IPS-18a (cell line): ENCODE measurements at regions not wholly inside any gene's neighbourhood (a gene's known extent, or its start where the extent isn't known, plus 50 kb on each side); places are given as distances from the start of the nearest gene placed in this dataset.
"Not testable (repeated sequence)": the region's sequence is repeated elsewhere in the genome, so short reads cannot be mapped to it uniquely, and the experiment has no call there.

ENCODE experiments used
- H3K27ac ChIP-seq: one replicate; pipeline ENCODE4 v1.5.1; 2013; ENCODE audit warnings: low read length
- H3K27me3 ChIP-seq: one replicate; pipeline ENCODE4 v1.6.1; 2013; ENCODE audit warnings: mild to moderate bottlenecking, low read length; ENCODE audit not compliant: control insufficient read depth, insufficient read depth
- H3K36me3 ChIP-seq: one replicate; pipeline ENCODE4 v1.6.1; 2013; ENCODE audit warnings: low read depth, low read length; ENCODE audit not compliant: control insufficient read depth
- H3K4me1 ChIP-seq: one replicate; pipeline ENCODE4 v1.6.1; 2013; ENCODE audit warnings: low read depth, low read length; ENCODE audit not compliant: control insufficient read depth
- H3K4me3 ChIP-seq: one replicate; pipeline ENCODE4 v1.5.1; 2013; ENCODE audit warnings: low read length
- H3K9ac ChIP-seq: one replicate; pipeline ENCODE4 v1.6.1; 2013; ENCODE audit warnings: mild to moderate bottlenecking, low read length, moderate library complexity
- H3K9me3 ChIP-seq: one replicate; pipeline ENCODE4 v1.6.1; 2013; ENCODE audit warnings: low read depth, low read length; ENCODE audit not compliant: control insufficient read depth

DNA sequence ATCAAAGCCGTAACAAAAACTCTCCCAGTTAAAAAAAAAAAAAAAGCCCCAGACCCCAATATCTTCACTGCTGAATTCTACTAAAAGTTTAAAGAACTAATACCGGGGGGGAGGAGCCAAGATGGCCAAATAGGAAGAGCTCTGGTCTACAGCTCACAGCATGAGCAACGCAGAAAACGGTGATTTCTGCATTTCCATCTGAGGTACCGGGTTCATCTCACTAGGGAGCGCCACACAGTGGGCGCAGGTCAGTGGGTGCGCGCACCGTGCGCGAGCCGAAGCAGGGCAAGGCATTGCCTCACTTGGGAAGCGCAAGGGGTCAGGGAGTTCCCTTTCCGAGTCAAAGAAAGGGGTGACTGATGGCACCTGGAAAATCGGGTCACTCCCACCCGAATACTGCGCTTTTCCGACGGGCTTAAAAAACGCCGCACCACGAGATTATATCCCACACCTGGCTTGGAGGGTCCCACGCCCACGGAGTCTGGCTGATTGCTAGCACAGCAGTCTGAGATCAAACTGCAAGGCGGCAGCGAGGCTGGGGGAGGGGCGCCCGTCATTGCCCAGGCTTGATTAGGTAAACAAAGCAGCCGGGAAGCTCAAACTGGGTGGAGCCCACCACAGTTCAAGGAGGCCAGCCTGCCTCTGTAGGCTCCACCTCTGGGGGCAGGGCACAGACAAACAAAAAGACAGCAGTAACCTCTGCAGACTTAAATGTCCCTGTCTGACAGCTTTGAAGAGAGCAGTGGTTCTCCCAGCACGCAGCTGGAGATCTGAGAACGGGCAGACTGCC is 192.8 kb downstream of the AKAIN1 start:
- H3K27ac ChIP-seq, H3K27me3 ChIP-seq, H3K36me3 ChIP-seq, H3K4me1 ChIP-seq, H3K9me3 ChIP-seq: not testable (repeated sequence)
- Histone ChIP-seq H3K4me3 (peak overlapping the region; percentile 64), H3K9ac (peak overlapping the region; percentile 38)

DNA sequence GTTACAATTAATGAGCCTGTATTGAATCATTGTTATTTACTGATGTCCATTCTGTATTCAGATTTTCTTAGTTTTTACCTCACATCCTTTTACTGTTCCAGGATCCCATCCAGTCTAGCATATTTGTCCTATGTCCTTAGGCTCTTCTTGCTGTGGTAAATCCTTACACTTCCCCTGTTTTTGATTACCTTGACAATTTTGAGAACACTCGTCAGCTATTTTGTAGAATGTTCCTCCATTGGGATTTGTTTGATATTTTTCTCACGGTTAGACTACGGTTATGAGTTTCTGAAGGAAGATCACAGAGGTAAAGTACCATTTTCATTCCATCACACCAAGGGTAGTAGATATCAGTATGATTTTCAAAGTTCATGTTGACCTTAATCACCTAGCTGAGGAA is 202.3 kb downstream of the AKAIN1 start:
- no peaks in the 10 kb centered on the region for H3K9me3 ChIP-seq

GRCh38 chr18:4987452-4988405 is 209.3 kb downstream of the AKAIN1 start:
- H3K4me3 ChIP-seq, result no peak overlapping the region
- peaks cover 13% of the 10 kb centered on the region for H3K4me1 ChIP-seq
- H3K27ac ChIP-seq, result no peak overlapping the region
- no peaks in the 10 kb centered on the region for H3K36me3 ChIP-seq
- H3K27me3 ChIP-seq, result peaks cover 29% of the 10 kb centered on the region
- H3K9me3 ChIP-seq, result no peaks in the 10 kb centered on the region
- H3K9ac ChIP-seq, result no peak overlapping the region

More for the DNA sequence above, 202.3 kb downstream of the AKAIN1 start:
- H3K4me1 ChIP-seq, result no peaks in the 10 kb centered on the region
- H3K27me3 ChIP-seq, result peaks cover under 1% of the 10 kb centered on the region
- no peak overlapping the region for H3K4me3 ChIP-seq
- H3K27ac ChIP-seq, result no peak overlapping the region
- H3K9ac ChIP-seq, result no peak overlapping the region
- no peaks in the 10 kb centered on the region for H3K36me3 ChIP-seq

DNA sequence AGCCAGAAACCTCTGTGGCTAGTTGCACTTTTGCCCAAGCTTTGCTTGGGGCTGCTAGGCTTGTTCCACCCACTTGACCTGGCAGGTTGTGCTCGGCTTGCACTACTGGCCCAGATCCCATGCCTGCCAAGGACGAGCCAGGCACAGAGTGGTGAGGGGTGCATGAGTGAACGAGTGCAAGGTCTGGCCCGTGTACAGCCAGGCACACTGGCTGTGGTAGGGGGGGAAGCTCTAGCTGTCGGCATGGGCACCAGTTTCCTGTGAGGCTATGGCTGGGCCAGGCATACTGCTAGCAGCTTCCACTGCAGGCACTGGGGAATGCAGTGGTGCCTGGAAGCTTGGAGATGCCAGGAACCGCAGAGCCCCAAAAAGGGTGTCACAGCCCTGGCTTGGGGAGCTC is 210.4 kb downstream of the AKAIN1 start:
- Histone ChIP-seq H3K36me3 (no peaks in the 10 kb centered on the region), H3K27me3 (peaks cover 29% of the 10 kb centered on the region), H3K4me1 (peaks cover 13% of the 10 kb centered on the region), H3K9me3 (no peaks in the 10 kb centered on the region), H3K4me3 (no peak overlapping the region), H3K27ac (no peak overlapping the region), H3K9ac (no peak overlapping the region)

DNA sequence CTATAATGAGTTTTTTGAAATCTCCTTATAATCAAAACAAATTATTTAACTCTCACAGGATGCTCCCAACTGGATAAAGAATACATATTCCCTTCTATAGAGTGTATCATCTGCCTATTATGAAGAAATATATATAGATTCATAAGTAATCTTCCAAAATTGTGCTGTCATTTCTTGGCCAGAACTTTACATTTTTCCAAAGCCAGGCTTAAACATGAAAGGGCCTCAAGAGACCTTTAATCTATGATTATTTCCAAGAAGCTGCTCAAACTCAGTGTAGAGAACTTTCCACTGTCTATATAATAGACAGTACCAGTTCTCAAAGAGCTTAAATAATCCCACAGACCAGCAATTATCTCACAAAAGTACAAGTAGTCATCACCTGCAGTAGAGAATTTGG is 211.0 kb downstream of the AKAIN1 start:
- H3K27ac ChIP-seq, result no peak overlapping the region
- no peak overlapping the region for H3K4me3 ChIP-seq
- H3K27me3 ChIP-seq, result peaks cover 29% of the 10 kb centered on the region
- no peaks in the 10 kb centered on the region for H3K9me3 ChIP-seq
- no peak overlapping the region for H3K9ac ChIP-seq
- H3K4me1 ChIP-seq, result peaks cover 13% of the 10 kb centered on the region
- H3K36me3 ChIP-seq, result no peaks in the 10 kb centered on the region

DNA sequence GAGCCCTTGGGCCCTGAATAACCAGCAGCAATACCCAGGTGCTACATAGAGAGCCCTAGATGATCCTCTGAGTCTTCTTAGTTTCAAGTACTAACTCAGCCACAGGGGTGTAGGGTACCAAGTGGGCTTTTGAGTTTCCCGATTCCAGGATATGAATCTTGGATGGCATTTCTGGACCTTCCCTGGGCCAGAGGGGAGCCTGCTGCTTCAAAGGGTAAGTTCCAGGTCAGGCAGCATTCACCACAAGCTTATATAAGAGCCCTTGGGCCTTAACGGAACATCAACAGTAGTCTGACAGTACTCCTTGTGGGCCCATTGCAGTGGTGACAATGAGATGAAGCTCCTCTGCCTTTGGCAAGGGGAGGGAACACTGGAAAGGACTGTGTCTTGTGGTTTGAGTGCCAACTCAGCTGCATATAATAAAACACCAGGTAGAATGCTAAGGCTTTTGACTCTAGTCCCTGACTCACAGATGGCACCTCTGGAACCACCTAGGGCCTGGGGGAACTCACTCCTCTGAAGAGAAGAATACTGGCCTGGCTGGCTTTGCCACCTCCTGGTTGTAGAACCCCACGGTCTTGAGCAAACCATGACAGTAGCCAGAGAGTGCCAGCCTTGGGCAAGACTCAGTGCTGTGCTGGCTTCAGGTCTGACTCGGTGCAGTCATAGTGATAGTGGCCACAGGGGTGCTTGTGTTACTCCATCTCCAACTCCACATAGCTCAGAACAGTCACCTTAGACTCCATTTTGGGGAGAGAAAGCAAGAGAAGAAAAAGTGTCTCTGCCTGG is 235.7 kb downstream of the AKAIN1 start:
- Histone ChIP-seq H3K4me3 (no peak overlapping the region), H3K36me3 (no peaks in the 10 kb centered on the region), H3K9ac (no peak overlapping the region), H3K27me3 (no peaks in the 10 kb centered on the region), H3K27ac (no peak overlapping the region), H3K4me1 (no peaks in the 10 kb centered on the region), H3K9me3 (no peaks in the 10 kb centered on the region)

DNA sequence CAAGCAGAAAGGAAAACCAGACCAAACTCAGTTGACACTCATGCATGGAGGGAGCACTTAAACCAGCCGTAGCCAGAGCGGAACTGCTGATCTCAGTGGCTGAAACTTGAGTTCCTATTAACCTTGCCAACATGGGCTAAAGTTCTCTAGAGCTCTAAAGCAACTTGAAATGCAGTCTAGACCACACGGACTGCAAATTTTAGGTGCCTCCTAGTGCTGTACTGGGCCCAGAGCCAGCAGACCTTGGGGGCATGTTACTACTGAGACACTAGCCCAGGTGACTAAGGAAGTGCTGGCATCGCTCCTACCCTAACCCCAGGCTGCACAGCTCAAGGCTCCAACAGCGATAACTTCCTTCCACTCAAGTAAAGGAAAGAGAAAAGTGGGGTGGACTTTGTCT is 236.5 kb downstream of the AKAIN1 start:
- no peak overlapping the region for H3K9ac ChIP-seq
- no peaks in the 10 kb centered on the region for H3K4me1 ChIP-seq
- H3K27me3 ChIP-seq, result no peaks in the 10 kb centered on the region
- H3K36me3 ChIP-seq, result no peaks in the 10 kb centered on the region
- H3K4me3 ChIP-seq, result no peak overlapping the region
- no peak overlapping the region for H3K27ac ChIP-seq
- no peaks in the 10 kb centered on the region for H3K9me3 ChIP-seq

DNA sequence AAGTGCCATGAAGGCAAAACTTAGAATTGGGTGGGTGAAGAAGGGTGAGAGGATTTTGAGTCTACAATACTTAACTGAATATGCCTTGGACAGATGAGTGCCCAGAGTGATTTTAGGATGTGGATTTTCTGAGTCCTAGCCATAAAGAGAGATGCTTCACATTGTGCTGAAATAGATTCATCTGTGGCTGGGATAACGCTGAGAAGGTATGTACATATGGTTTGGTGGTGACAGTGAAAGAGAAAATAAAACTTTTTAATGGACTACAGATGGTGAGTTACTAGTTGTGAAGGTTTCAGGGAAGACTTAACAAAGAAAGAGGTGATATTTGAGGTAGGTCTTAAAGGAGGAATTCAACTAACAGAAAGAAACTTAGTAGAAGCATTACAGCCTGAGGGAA is 265.8 kb downstream of the AKAIN1 start:
- H3K36me3 ChIP-seq, result no peaks in the 10 kb centered on the region
- no peak overlapping the region for H3K9ac ChIP-seq
- no peak overlapping the region for H3K4me3 ChIP-seq
- H3K27me3 ChIP-seq, result no peaks in the 10 kb centered on the region
- H3K4me1 ChIP-seq, result no peaks in the 10 kb centered on the region
- no peak overlapping the region for H3K27ac ChIP-seq
- H3K9me3 ChIP-seq, result peaks cover 8% of the 10 kb centered on the region

- Histone ChIP-seq H3K9ac (no peak overlapping the region), H3K27me3 (no peaks in the 10 kb centered on the region), H3K4me1 (no peaks in the 10 kb centered on the region), H3K4me3 (no peak overlapping the region), H3K27ac (no peak overlapping the region), H3K9me3 (no peaks in the 10 kb centered on the region), H3K36me3 (no peaks in the 10 kb centered on the region)
These were observed 275.5 kb downstream of the AKAIN1 start for GRCh38 chr18:4921548-4921947.

DNA sequence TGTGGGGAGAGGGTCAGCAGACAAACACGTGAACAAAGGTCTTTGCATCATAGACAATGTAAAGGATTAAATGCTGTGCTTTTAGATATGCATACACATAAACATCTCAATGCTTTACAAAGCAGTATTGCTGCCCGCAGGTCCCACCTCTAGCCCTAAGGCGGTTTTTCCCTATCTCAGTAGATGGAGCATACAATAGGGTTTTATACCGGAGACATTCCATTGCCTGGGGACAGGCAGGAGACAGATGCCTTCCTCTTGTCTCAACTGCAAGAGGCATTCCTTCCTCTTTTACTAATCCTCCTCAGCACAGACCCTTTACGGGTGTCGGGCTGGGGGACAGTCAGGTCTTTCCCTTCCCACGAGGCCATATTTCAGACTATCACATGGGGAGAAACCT is 279.5 kb downstream of the AKAIN1 start:
- H3K4me3 ChIP-seq, H3K27me3 ChIP-seq, H3K36me3 ChIP-seq, H3K27ac ChIP-seq, H3K9ac ChIP-seq, H3K9me3 ChIP-seq, H3K4me1 ChIP-seq: not testable (repeated sequence)

- Histone ChIP-seq H3K27ac (no peak overlapping the region), H3K4me3 (no peak overlapping the region), H3K9me3 (no peaks in the 10 kb centered on the region), H3K36me3 (no peaks in the 10 kb centered on the region), H3K27me3 (no peaks in the 10 kb centered on the region), H3K9ac (no peak overlapping the region), H3K4me1 (peaks cover 11% of the 10 kb centered on the region)
These were observed 288.7 kb downstream of the AKAIN1 start for GRCh38 chr18:4908328-4908727.
